Gastroesophageal sphincter (tissue), 4 donors: ENCODE measurements at regions not wholly inside any gene's neighbourhood (a gene's known extent, or its start where the extent isn't known, plus 50 kb on each side); places are given as distances from the start of the nearest gene placed in this dataset.

Experiments
- ATAC-seq: fragments of 150-250 bp; one replicate; pipeline ENCODE4 v1.9.1; 2016; ENCODE audit warnings: mild to moderate bottlenecking, moderate library complexity
- H3K27ac ChIP-seq, 4 donors: fragments of 200-600 bp; sonication (generic) in 3 of 4; 1 replicate in 3 of 4; 2 replicates in 1 of 4; pipeline ENCODE4 v1.5.1; 2016 to 2019
- H3K27me3 ChIP-seq: fragments of 200-600 bp; sonication (generic); one replicate; pipeline ENCODE4 v1.5.1; 2019
- H3K36me3 ChIP-seq, 2 donors: fragments of 200-600 bp; sonication (generic); one replicate each; pipeline ENCODE4 v1.5.1; 2019; ENCODE audit warnings: control low read depth in 1 of 2
- H3K4me1 ChIP-seq, 3 donors: fragments of 200-600 bp; sonication (generic); 1 replicate in 2 of 3; 2 replicates in 1 of 3; pipeline ENCODE4 v1.5.1; 2016 to 2019; ENCODE audit warnings: control low read depth in 2 of 3
- H3K4me3 ChIP-seq, 2 donors: fragments of 200-600 bp; sonication (generic); one replicate each; pipeline ENCODE4 v1.5.1; 2019; ENCODE audit warnings: mild to moderate bottlenecking in 1 of 2, moderate library complexity in 1 of 2
- H3K9me3 ChIP-seq, 3 donors: fragments of 200-600 bp; sonication (generic); one replicate each; pipeline ENCODE4 v1.5.1; 2017 to 2019; ENCODE audit warnings: control low read depth in 2 of 3
- EP300 ChIP-seq: sonication (generic); formaldehyde crosslinking; IDR thresholded peaks from one replicate; pipeline ENCODE4 v1.6.1; 2017; ENCODE audit warnings: antibody characterized with exemption, mild to moderate bottlenecking
- POLR2A ChIP-seq, 2 donors: fragments of 450-650 bp; IDR thresholded peaks; one replicate each; pipeline ENCODE4 v1.6.1; 2017; ENCODE audit warnings: antibody characterized with exemption in 2 of 2, mild to moderate bottlenecking in 2 of 2, moderate library complexity in 1 of 2
- POLR2AphosphoS5 ChIP-seq: sonication (generic); formaldehyde crosslinking; IDR thresholded peaks from one replicate; pipeline ENCODE4 v1.6.1; 2017; ENCODE audit warnings: antibody characterized with exemption
- WGBS, 2 donors: methylation state at CpG; one replicate each; pipeline ENCODE4 v1.1.5; 2018; ENCODE audit warnings: low coverage in 1 of 2; 5-methylcytosine and 5-hydroxymethylcytosine counted together
- TF ChIP-seq, protein P1 (sequence below), 4 experiments: fragments of 200-600 bp in 2 of 4; fragments of 450-650 bp in 2 of 4; sonication (generic) in 1 of 4; IDR thresholded peaks; one replicate each; pipeline ENCODE4 v1.5.1; 2017 to 2019; ENCODE audit warnings: antibody characterized with exemption in 4 of 4, mild to moderate bottlenecking in 2 of 4, moderate library complexity in 2 of 4

GRCh38 chr22:35138521-35138920 is 72.6 kb downstream of the ISX start:
- no peaks in the 10 kb centered on the region for H3K4me1 ChIP-seq

DNA sequence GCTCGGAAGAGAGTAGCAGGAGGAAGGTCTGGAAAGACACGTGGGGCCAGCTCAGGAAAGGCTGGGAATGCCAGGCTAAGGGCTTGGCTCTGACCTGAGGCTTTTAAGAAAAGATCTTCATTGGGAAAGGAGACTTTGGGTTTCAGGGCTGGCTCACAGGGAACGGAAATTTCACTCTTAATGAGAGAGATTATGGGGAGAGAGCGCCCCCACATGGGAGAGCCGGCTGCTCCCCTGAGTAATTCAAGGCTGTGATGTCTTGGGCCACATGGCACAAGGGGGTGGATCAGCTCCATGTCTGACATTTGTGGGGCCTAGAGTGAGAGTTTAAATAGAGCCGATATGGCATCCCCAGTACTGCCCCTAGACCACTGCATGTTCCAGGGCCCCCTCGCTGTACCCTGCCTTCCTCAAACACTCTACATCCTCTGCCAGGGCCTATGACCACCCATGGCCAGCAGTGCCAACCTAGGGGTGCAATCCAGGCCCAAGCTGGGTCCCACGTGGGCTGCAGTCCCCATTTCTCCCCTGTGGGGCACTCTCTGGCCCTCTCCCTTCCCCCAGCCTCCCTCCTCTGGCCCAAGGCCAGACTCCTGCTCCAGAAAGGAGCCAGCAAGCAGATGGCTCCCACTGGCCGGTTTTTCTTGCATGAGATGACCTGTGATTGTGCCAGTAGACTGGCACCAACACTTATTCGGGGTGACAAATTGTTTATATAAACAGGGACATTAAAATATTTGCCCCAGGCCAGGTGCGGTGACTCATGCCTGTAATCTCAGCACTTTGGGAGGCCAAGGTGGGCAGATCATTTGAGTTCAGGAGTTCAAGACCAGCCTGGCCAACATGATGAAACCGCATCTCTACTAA is 75.2 kb downstream of the ISX start:
- TF ChIP-seq EP300 (no peak), POLR2A (IDR thresholded peaks at IDR 0.05) (no peak), POLR2AphosphoS5 (no peak)
- TF ChIP-seq, protein P1, sequence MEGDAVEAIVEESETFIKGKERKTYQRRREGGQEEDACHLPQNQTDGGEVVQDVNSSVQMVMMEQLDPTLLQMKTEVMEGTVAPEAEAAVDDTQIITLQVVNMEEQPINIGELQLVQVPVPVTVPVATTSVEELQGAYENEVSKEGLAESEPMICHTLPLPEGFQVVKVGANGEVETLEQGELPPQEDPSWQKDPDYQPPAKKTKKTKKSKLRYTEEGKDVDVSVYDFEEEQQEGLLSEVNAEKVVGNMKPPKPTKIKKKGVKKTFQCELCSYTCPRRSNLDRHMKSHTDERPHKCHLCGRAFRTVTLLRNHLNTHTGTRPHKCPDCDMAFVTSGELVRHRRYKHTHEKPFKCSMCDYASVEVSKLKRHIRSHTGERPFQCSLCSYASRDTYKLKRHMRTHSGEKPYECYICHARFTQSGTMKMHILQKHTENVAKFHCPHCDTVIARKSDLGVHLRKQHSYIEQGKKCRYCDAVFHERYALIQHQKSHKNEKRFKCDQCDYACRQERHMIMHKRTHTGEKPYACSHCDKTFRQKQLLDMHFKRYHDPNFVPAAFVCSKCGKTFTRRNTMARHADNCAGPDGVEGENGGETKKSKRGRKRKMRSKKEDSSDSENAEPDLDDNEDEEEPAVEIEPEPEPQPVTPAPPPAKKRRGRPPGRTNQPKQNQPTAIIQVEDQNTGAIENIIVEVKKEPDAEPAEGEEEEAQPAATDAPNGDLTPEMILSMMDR (IDR thresholded peaks at IDR 0.05), result no peak
- H3K4me1 ChIP-seq, result no peaks in the 10 kb centered on the region
- 18 to 48% methylated on average over 3 to 8 of the region's 12 CpGs for WGBS, 2 donors
- no peak for ATAC-seq
- H3K27me3 ChIP-seq, result peaks cover 37% of the 10 kb centered on the region
- H3K27ac ChIP-seq, result no peak overlapping the region
- no peaks in the 10 kb centered on the region for H3K9me3 ChIP-seq
- no peak overlapping the region for H3K4me3 ChIP-seq
- no peaks in the 10 kb centered on the region for H3K36me3 ChIP-seq

More at GRCh38 chr22:35138521-35138920, 72.6 kb downstream of the ISX start:
- Histone ChIP-seq H3K27me3 (peaks cover 48% of the 10 kb centered on the region), H3K4me3 (no peak overlapping the region), H3K36me3 (no peaks in the 10 kb centered on the region), H3K27ac (no peak overlapping the region), H3K9me3 (no peaks in the 10 kb centered on the region)
- 95% methylated on average over 4 of the region's 5 CpGs; no CpG with 5 or more reads in 1 of the 2 donors for whole genome bisulfite sequencing, 2 donors
- no peak for ATAC-seq
- TF ChIP-seq EP300 (no peak), POLR2AphosphoS5 (no peak)
- TF ChIP-seq, protein P1 (IDR thresholded peaks at IDR 0.05), result no peak

GRCh38 chr22:35148381-35148780 is 82.4 kb downstream of the ISX start:
- TF ChIP-seq EP300 (no peak), POLR2A (IDR thresholded peaks at IDR 0.05) (no peak), POLR2AphosphoS5 (no peak)
- TF ChIP-seq, protein P1 (IDR thresholded peaks at IDR 0.05), result no peak
- Histone ChIP-seq H3K4me1 (peaks cover 0 to 5% (median 0%) of the 10 kb centered on the region in 3 donors), H3K27me3 (peaks cover 47% of the 10 kb centered on the region), H3K36me3 (no peaks in the 10 kb centered on the region), H3K27ac (no peak overlapping the region), H3K9me3 (no peaks in the 10 kb centered on the region), H3K4me3 (no peak overlapping the region)
- no peak for ATAC-seq
- no CpG with 5 or more reads among the region's 2 CpGs for WGBS, 2 donors

- TF ChIP-seq POLR2A (IDR thresholded peaks at IDR 0.05) (no peak), POLR2AphosphoS5 (no peak), EP300 (no peak)
- TF ChIP-seq, protein P1 (IDR thresholded peaks at IDR 0.05), result no peak
- Histone ChIP-seq H3K9me3 (no peaks in the 10 kb centered on the region), H3K27me3 (peaks cover 49% of the 10 kb centered on the region), H3K4me1 (peaks cover 0 to 5% (median 0%) of the 10 kb centered on the region in 3 donors), H3K4me3 (no peak overlapping the region), H3K27ac (no peak overlapping the region), H3K36me3 (no peaks in the 10 kb centered on the region)
- ATAC-seq, result no peak
- WGBS, 2 donors, result 51 to 78% methylated on average over 4 to 9 of the region's 10 CpGs
Measured at GRCh38 chr22:35148866-35149548, 83.0 kb downstream of the ISX start.
